IgD-negative memory B cell (primary cell): ENCODE measurements at regions not wholly inside any gene's neighbourhood (a gene's known extent, or its start where the extent isn't known, plus 50 kb on each side); places are given as distances from the start of the nearest gene placed in this dataset.

Experiments
- H3K27ac Mint-ChIP-seq, 3 donors: one replicate each; pipeline ENCODE4 v1.8.0; 2020 to 2022; ENCODE audit warnings: mild to moderate bottlenecking in 3 of 3, mixed read lengths in 3 of 3, moderate library complexity in 1 of 3
- H3K27me3 Mint-ChIP-seq: one replicate; pipeline ENCODE4 v1.8.0; 2021; ENCODE audit warnings: mixed read lengths
- H3K36me3 Mint-ChIP-seq: one replicate; pipeline ENCODE4 v1.8.0; 2020; ENCODE audit warnings: mild to moderate bottlenecking, mixed read lengths
- H3K4me1 Mint-ChIP-seq, 3 donors: one replicate each; pipeline ENCODE4 v1.8.0; 2020 to 2022; ENCODE audit warnings: mixed read lengths in 3 of 3, mild to moderate bottlenecking in 1 of 3
- H3K4me3 Mint-ChIP-seq, 4 donors: one replicate each; pipeline ENCODE4 v1.8.0; 2020 to 2022; ENCODE audit warnings: mild to moderate bottlenecking in 4 of 4, mixed read lengths in 4 of 4, moderate library complexity in 3 of 4
- H3K9me3 Mint-ChIP-seq, 3 donors: one replicate each; pipeline ENCODE4 v1.8.0; 2020 to 2021; ENCODE audit warnings: mixed read lengths in 3 of 3, mild to moderate bottlenecking in 1 of 3

- Mint-ChIP-seq H3K36me3 (no peaks in the 10 kb centered on the region), H3K27me3 (peaks cover 6% of the 10 kb centered on the region), H3K9me3 (peaks cover 0 to 3% (median under 1%) of the 10 kb centered on the region in 3 donors), H3K4me1 (no peaks in the 10 kb centered on the region), H3K27ac (no peak overlapping the region), H3K4me3 (no peak overlapping the region)
Measured at GRCh38 chr19:30663611-30664174, 291.5 kb downstream of the ZNF536 start.

DNA sequence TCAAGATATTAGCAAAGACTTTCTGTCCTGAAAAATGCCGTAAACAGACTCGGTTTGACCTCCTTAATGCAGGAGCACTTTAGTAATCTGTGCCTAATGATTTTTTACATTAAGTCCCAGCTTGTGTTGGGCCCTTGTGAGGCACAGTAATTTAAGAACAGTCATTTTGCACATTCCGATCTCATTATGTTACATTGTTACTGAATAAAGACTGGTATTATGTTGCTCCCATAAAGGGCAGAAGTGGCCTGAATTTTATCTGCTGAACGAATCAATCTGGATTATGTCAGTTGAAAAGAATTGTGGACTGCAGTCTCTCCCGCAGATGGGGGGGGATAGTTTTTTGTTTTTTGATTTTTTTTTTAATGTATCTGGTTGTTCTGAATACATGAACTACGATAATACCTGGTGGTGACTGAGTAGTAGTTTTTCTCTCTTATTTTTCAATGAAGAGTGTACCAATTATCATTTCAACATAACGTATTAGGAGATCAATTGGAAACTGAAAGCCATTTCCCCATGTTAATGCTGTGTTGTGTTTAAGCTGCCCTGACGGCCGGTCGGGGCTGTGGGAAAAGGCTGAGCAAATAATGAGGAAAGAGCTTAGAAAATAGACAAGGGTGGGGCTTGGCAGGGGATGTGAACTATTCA, 290.2 kb downstream of the ZNF536 start:
- H3K36me3 Mint-ChIP-seq: no peaks in the 10 kb centered on the region
- H3K27me3 Mint-ChIP-seq: peaks cover 3% of the 10 kb centered on the region
- no peak overlapping the region for H3K27ac Mint-ChIP-seq
- H3K9me3 Mint-ChIP-seq: peaks cover 0 to 7% (median 3%) of the 10 kb centered on the region in 3 donors
- no peaks in the 10 kb centered on the region for H3K4me1 Mint-ChIP-seq
- no peak overlapping the region for H3K4me3 Mint-ChIP-seq

DNA sequence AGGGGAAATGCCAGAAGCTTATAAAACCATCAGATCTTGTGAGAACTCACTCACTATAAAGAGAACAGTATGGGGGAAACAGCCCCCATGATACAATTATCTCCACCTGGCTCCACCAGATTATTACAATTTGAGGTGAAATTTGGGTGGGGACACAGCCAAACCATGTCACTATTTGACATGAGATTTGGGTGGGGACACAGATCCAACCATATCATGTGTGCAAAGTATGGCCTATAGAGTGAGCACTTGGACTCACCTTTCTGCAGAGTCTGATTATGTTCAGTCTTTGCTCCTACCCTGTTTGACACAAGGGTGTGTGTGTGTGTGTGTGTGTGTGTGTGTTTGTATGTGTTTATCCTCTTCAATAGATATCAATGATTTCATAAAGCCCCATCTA, 287.5 kb downstream of the ZNF536 start:
- Mint-ChIP-seq H3K4me1 (no peaks in the 10 kb centered on the region), H3K4me3 (no peak overlapping the region), H3K27me3 (peaks cover under 1% of the 10 kb centered on the region), H3K36me3 (no peaks in the 10 kb centered on the region), H3K9me3 (peaks cover 0 to 7% (median 3%) of the 10 kb centered on the region in 3 donors), H3K27ac (no peak overlapping the region)

GRCh38 chr19:30656520-30657100, 284.4 kb downstream of the ZNF536 start:
- no peaks in the 10 kb centered on the region for H3K36me3 Mint-ChIP-seq
- H3K9me3 Mint-ChIP-seq: peaks cover 0 to 7% (median 3%) of the 10 kb centered on the region in 3 donors
- H3K27me3 Mint-ChIP-seq: no peaks in the 10 kb centered on the region
- H3K4me3 Mint-ChIP-seq: no peak overlapping the region
- H3K4me1 Mint-ChIP-seq: no peaks in the 10 kb centered on the region
- H3K27ac Mint-ChIP-seq: peak overlapping the region in 1 of 3 donors; percentile 55

DNA sequence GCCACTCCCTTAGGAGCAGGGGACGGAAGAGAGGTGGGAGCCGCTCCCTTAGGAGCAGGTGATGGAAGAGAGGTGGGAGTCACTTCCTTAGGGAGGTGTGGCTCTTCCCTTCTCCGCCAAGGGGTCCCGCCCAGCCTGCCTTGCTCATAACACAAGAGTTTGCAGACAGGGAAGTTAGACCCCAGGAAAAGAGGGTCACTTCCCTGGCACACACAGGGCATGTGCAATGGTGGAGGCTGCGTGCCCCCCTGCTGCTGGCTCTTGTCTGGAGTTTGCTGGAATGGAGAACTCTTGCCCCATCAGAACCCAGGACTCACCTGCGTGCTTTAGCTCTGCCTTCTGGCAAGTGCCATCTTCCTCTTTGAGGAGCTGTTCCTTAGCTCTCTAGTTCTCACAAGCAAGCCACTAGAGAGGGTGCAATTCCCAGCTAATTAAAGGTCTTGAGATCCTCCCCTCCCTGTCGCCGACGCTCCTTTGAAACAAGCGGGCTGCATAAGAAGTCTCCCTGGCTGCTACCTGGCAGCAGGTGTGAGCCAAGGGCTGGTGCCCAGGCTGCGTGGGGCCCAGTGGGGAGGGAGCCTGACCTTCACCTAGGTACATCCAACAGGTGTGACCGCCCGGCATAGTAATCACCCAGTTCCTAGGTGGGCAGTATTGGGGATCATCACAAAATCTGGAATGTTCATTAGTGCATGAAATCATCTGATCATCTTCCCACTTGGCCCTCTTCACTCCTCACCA, 281.6 kb downstream of the ZNF536 start:
- Mint-ChIP-seq H3K27me3 (peaks cover 2% of the 10 kb centered on the region), H3K9me3 (peaks cover 0 to 7% (median 0%) of the 10 kb centered on the region in 3 donors), H3K36me3 (peaks cover 1% of the 10 kb centered on the region), H3K27ac (no peak overlapping the region), H3K4me3 (no peak overlapping the region), H3K4me1 (no peaks in the 10 kb centered on the region)

DNA sequence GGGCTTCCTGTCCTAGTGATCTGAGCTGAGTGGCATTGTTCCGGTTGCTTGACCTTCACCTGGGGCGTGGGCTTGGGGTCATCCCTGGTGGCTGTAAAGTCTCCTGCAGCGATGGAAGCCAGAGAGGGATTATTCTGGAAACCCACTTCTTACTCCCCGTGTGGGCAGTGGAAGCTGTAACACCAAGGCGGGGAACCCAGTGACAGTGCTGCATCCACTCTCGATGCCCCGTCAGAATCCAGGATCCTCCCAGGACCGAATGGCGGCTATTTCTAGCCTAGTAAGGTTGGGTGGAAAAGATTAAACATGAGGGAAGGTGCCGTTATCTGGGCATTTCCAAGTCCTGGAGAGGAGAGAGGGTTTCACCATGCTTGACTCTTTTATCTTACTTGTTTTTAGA, 280.6 kb downstream of the ZNF536 start:
- peaks cover 1% of the 10 kb centered on the region for H3K36me3 Mint-ChIP-seq
- no peak overlapping the region for H3K4me3 Mint-ChIP-seq
- no peak overlapping the region for H3K27ac Mint-ChIP-seq
- no peaks in the 10 kb centered on the region for H3K9me3 Mint-ChIP-seq
- H3K27me3 Mint-ChIP-seq: peaks cover 4% of the 10 kb centered on the region
- no peaks in the 10 kb centered on the region for H3K4me1 Mint-ChIP-seq

GRCh38 chr19:30651691-30652090, 279.5 kb downstream of the ZNF536 start:
- H3K9me3 Mint-ChIP-seq: no peaks in the 10 kb centered on the region
- peaks cover 1% of the 10 kb centered on the region for H3K36me3 Mint-ChIP-seq
- H3K27ac Mint-ChIP-seq: no peak overlapping the region
- H3K4me1 Mint-ChIP-seq: no peaks in the 10 kb centered on the region
- H3K27me3 Mint-ChIP-seq: peaks cover 4% of the 10 kb centered on the region
- H3K4me3 Mint-ChIP-seq: no peak overlapping the region

- no peak overlapping the region for H3K4me3 Mint-ChIP-seq
- peaks cover 4% of the 10 kb centered on the region for H3K27me3 Mint-ChIP-seq
- no peaks in the 10 kb centered on the region for H3K9me3 Mint-ChIP-seq
- peaks cover 1% of the 10 kb centered on the region for H3K36me3 Mint-ChIP-seq
- no peak overlapping the region for H3K27ac Mint-ChIP-seq
- H3K4me1 Mint-ChIP-seq: no peaks in the 10 kb centered on the region
Measured at GRCh38 chr19:30651066-30651465, 278.9 kb downstream of the ZNF536 start.

DNA sequence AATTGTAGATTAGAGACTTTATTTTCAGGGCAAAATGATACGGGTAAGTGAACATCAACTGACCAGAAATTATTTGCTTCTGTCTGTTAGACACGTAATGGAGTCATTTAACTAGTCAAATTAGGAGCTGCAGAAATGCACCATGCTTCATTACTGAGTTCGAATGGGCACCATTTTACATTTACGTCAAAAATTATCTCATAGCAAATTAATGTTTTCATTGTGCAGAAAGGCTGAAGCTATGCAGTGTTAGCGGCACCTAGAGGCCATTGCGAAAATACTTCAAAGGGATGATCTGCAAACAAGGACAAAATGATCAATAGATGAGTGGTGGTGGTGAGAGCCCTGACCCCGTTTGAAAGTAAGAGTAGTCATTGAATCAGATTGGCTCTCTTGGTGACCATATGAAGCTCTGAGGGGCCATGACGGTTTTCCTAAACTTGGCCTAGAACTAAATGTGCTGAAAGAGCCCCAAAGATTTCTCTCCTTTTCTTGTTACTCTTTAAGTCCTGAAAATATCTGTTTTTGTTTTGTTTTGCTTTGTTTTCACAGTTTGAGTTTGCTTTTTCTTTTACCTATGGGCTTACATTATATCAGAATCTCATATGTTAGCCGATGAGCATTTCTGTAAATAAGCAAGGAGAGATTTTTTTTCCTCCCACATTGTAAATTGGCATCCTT, 277.9 kb downstream of the ZNF536 start:
- H3K27ac Mint-ChIP-seq: no peak overlapping the region
- no peak overlapping the region for H3K4me3 Mint-ChIP-seq
- no peaks in the 10 kb centered on the region for H3K4me1 Mint-ChIP-seq
- no peaks in the 10 kb centered on the region for H3K9me3 Mint-ChIP-seq
- peaks cover 4% of the 10 kb centered on the region for H3K27me3 Mint-ChIP-seq
- peaks cover 1% of the 10 kb centered on the region for H3K36me3 Mint-ChIP-seq

DNA sequence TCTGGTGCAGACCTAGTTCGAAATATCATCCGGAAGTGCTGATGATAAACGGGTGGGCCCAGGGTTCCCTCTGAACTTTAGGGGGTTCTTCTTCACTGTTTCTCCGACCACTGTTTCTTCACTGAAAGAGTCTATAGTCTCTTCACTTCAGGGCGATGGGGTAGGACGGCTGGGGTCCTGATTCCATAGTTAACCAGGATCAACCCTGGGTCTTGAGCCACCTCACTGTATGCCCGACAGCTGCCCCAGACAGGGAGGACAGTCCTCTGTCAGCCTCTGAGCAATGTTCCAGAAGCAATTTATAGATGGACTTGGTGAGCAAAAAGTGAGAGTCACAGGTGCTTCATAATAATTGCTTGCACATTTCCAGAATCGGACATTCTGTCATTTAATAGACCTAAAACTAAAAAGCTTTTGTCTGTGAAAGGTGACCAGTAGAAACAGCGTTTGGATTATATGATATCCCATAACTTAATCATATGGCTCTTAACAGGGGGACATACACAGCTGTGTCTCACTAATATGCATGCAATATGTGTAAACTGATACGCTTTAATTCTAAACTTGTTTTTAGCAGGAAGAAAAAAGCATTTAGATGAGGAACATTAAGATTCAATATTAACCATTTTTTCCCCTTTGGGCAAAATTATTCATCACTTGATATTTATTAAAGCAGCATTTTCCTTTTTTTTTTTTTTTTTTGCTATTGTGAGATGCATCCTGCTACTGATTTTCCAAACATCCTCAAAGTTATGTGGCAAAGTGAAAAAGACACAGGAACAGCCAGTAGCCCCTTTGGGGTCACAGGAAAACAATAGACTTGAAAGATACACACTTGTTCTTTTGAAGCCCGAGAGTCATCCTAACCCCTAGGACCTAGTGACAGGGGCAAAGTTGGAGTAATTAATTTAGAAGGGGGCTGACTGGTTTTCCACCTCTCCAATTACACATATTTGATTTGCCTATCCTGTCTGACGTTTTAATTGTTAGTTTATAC, 277.0 kb downstream of the ZNF536 start:
- Mint-ChIP-seq H3K9me3 (no peaks in the 10 kb centered on the region), H3K27me3 (peaks cover 4% of the 10 kb centered on the region)

DNA sequence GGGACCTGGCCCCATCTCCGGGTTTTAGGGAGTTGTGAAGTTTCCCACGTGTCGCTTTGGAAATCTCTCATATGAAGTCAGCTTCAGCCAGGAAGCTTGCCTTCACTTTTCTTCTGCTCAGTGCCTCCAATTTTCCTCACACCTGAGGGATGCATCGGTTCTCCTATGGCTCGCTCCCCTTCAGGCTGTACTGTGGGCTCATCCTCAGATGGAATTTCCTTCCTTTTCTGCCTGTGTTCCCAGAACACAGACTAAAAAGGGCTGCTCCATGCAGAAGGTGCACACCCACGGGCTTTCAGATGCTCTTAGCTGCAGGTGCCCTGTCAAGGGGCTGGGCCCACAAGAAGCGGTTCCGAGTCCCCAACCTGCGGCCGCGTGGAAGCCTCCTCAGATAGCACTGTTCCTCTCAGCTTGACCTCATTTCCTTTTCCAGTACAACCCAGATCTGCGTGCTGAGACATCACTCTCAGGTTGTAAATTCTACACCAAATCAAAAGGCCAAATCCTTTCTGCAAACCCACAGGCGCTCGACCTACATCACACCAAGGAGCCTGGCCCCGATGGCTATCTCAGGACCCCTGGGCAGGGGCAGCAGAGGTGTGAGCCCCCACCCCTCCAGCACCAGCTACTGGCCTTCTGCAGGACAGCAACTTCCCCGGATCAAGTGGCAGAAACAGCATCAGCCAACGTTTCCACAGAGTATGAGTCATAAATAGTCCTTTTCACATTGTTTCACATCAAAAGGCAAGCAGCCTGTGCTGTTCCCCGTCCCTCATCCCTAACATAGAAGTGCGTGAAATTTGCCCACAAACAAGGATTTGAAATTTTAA, 275.9 kb downstream of the ZNF536 start:
- Mint-ChIP-seq H3K27ac (no peak overlapping the region), H3K36me3 (peaks cover 1% of the 10 kb centered on the region), H3K4me1 (no peaks in the 10 kb centered on the region), H3K9me3 (peaks cover 0 to 7% (median 0%) of the 10 kb centered on the region in 3 donors), H3K4me3 (no peak overlapping the region), H3K27me3 (peaks cover 4% of the 10 kb centered on the region)

More for the DNA sequence above, 277.0 kb downstream of the ZNF536 start:
- Mint-ChIP-seq H3K36me3 (peaks cover 1% of the 10 kb centered on the region), H3K4me3 (no peak overlapping the region), H3K27ac (no peak overlapping the region), H3K4me1 (no peaks in the 10 kb centered on the region)

DNA sequence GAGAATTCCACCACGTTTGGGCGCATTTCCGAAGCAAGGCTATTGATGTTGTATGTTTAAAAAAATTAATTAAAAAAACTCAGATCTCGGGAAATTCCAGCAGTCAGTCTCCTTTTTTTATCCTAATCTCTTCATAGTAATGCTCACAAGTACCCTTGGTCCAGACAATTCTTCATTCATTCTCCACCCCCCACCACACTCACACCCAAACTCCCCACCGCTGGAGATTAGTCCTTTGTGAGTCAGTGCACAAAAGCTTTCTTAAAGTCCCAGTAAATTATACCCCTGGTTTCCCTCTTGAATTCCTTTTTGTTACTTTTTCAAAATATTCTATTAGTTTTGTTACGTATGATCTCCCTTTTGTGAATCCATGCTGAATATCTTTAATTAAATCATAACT, 274.6 kb downstream of the ZNF536 start:
- Mint-ChIP-seq H3K27me3 (peaks cover 4% of the 10 kb centered on the region), H3K9me3 (peaks cover 0 to 7% (median 0%) of the 10 kb centered on the region in 3 donors), H3K36me3 (peaks cover 3% of the 10 kb centered on the region), H3K4me1 (no peaks in the 10 kb centered on the region), H3K4me3 (no peak overlapping the region), H3K27ac (no peak overlapping the region)

GRCh38 chr19:30645946-30646577, 273.9 kb downstream of the ZNF536 start:
- no peak overlapping the region for H3K4me3 Mint-ChIP-seq
- H3K9me3 Mint-ChIP-seq: peaks cover 0 to 7% (median 0%) of the 10 kb centered on the region in 3 donors
- H3K4me1 Mint-ChIP-seq: no peaks in the 10 kb centered on the region
- H3K27ac Mint-ChIP-seq: no peak overlapping the region
- H3K27me3 Mint-ChIP-seq: peaks cover 4% of the 10 kb centered on the region
- H3K36me3 Mint-ChIP-seq: peaks cover 3% of the 10 kb centered on the region
